ENCODE measurements at regions not wholly inside any gene's neighbourhood (a gene's known extent, or its start where the extent isn't known, plus 50 kb on each side); places are given as distances from the start of the nearest gene placed in this dataset.

DNA sequence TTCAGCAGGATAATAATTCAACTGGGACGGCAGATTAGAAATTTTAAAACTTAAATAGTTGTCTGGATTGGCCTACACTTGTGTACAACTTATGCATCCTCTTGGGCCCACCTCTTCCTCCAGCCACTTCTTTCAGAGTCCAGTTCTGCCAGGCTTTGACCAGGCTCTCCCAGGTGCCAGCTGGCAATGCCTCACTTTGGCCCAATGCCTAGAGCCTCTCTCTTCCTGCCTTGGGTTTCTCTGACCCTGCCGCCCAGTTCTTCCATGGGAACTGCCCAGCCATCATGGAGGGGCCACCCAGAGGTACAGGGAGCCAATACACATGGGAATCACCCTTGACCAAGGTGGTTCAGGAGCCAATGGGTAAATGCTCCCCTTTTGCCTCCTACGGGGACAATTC, 135.5 kb downstream of the IRS1 start:
- no peak for TF ChIP-seq JUND (IDR thresholded peaks at IDR 0.05; ENCODE audit: low read depth)
- peak in 1 of 2 experiments; percentile 18 for DNase-seq (ENCODE audit: low read depth in 1 of 2, low spot score in 1 of 2)
- in situ Hi-C loops (cut with HindIII; ENCODE audit: low pct_unique_long_range_greater_than_20kb, low sequenced_read_pairs), result no loop called here

DNA sequence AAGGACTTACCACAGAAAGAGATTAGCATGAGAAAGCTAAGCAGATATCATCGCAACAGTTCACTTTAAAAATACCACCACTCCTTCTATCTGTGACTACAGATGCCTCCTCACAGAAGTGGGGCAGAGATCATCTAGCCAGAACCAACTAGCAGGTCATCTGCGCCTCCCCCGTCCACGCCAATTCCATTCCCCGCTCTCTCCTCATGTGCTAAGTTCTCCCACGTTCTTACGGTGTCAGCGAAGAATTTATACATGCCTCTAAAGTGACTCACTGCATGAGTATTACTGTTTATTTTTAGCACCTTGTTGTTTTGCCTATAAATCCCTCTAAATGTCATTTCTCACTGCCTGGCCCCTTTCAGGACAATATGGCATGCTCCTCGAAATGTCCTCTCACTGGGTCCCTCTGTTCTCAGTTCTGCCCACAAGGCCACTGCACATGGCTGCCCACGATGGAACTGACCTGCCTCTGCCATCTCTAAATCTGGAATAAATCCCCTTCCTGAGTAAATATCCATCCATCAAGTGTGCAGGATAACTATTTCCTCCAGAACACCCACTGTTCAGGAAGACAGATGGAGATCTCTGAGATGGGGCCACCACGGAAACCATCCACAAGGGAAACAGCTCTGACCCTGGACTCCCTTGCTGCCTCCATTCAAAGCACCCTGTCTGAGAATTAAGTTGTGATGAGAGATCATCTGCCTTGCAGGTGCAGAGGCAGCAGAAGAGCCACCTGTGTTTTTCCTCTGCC, 137.7 kb downstream of the IRS1 start:
- no peak for TF ChIP-seq JUND (IDR thresholded peaks at IDR 0.05; ENCODE audit: low read depth)
- in situ Hi-C loops (cut with HindIII; ENCODE audit: low pct_unique_long_range_greater_than_20kb, low sequenced_read_pairs), result no loop called here
- DNase-seq (ENCODE audit: low read depth in 1 of 2, low spot score in 1 of 2), result no peak

DNA sequence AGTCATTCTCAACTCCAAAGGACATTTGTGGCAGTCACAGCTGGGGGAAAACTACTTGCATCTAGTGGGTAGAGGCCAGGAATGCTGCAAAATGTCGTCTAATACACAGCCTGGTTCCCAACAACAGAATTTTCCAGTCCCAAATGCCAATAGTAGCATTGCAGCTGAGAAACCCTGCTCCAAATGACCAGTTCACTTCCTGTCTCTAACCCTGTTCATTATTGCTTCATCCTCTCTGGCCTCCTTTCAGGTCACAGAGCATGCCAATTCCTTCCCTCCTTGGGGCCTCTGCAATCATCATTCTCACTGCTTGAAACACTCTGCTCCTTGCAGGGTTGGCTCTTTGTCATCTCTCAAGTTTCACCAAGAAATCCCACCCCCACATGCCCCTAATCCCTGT, 139.1 kb downstream of the IRS1 start:
- in situ Hi-C loops (cut with HindIII; ENCODE audit: low pct_unique_long_range_greater_than_20kb, low sequenced_read_pairs), result no loop called here
- DNase-seq (ENCODE audit: low read depth in 1 of 2, low spot score in 1 of 2), result no peak
- TF ChIP-seq JUND (IDR thresholded peaks at IDR 0.05; ENCODE audit: low read depth), result no peak

DNA sequence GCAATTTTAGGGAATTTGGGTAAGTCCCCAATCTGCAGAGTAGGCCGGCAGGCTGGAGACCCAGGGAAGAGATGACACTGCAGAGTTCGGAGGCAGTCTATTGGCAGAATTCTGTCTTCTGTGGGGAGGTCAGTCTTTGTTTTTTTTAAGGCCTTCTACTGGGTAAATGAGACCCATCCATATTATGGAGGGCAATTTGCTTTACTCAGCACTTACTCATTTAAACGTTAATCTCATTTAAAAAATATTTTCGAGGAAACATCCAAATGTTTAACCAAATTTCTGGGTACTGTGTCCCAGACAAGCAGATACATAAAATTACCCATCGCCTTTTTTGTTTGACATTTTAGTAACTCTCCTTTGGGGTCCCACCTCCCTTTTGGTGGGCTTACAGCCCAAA, 139.5 kb downstream of the IRS1 start:
- in situ Hi-C loops (cut with HindIII; ENCODE audit: low pct_unique_long_range_greater_than_20kb, low sequenced_read_pairs), result no loop called here
- TF ChIP-seq JUND (IDR thresholded peaks at IDR 0.05; ENCODE audit: low read depth), result no peak

DNA sequence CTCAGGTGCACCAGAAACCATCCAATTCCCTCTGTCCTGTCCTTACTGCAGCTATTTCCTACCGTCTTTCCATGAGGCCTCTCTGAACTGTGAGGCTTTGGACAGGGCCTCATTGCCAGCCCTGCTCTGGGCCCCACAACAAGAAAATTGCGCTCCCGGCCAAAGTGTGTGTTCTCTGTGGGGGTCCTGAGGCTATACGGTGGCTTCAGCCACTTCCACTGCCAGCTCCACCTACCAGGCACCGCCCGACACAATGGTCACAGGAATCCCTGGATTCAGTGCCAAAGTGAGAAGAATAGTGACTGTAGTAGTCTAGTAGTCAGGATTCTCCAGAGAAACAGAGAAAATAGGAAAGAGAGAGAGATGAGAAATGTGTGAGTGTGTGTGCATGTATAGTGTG, 140.2 kb downstream of the IRS1 start:
- no peak for DNase-seq (ENCODE audit: low read depth in 1 of 2, low spot score in 1 of 2)
- in situ Hi-C loops (cut with HindIII; ENCODE audit: low pct_unique_long_range_greater_than_20kb, low sequenced_read_pairs), result no loop called here
- no peak for TF ChIP-seq JUND (IDR thresholded peaks at IDR 0.05; ENCODE audit: low read depth)

More for the DNA sequence above, 139.5 kb downstream of the IRS1 start:
- DNase-seq (ENCODE audit: low read depth in 1 of 2, low spot score in 1 of 2), result no peak

DNA sequence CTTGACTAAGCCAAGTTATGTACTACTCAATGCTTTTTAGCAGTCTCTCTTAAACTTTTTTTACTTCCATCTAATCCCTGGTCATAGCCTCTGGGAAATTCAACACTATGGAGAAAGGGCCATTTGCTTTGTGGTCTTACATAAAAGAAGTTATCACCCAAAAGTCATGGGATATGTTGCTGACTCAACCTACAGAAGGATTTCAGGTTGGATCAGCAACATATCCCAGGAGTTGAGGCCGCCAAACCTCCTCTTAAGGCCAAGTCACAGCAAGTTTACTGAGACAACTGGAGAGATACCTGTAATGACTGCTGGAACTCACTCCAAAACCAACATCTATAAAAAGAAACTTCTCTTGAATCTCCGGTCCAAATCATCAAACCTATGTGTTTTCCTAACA, 141.1 kb downstream of the IRS1 start:
- DNase-seq (ENCODE audit: low read depth in 1 of 2, low spot score in 1 of 2), result peak in 1 of 2 experiments; percentile 2
- in situ Hi-C loops (cut with HindIII; ENCODE audit: low pct_unique_long_range_greater_than_20kb, low sequenced_read_pairs), result no loop called here
- no peak for TF ChIP-seq JUND (IDR thresholded peaks at IDR 0.05; ENCODE audit: low read depth)

DNA sequence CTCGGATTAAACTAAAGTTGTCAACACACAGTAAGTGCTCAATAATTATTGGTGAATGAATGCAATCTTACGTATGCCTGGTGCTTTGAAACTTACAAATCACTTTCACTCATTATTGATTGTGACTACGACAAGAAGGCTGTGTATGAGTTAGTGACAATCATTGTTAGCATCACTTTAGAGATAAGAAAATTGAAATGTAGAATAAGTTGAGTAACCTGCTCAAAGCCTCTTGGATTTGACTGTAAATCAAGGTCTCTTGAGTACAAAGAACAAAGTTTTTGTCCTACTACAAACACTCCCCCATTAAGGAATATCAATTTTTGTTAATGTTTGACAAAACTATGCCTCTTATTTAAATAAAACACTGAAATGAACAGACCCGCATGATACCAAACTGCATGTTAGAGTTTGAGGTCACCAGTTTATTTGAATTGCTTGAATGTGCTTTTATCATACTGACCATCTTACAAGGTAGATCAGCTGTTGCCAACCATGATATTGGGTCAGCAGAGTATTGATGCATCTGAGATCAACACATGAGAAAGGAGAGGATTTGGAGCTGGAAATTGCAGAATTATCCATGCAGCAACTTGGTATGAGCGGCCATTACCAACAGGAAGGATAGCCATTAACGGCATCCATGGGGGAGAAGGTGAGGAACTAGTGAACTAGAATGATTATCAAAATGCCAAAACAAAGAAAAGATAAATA, 142.1 kb downstream of the IRS1 start:
- TF ChIP-seq JUND (IDR thresholded peaks at IDR 0.05; ENCODE audit: low read depth), result no peak
- DNase-seq (ENCODE audit: low read depth in 1 of 2, low spot score in 1 of 2), result no peak
- in situ Hi-C loops (cut with HindIII; ENCODE audit: low pct_unique_long_range_greater_than_20kb, low sequenced_read_pairs), result no loop called here

DNA sequence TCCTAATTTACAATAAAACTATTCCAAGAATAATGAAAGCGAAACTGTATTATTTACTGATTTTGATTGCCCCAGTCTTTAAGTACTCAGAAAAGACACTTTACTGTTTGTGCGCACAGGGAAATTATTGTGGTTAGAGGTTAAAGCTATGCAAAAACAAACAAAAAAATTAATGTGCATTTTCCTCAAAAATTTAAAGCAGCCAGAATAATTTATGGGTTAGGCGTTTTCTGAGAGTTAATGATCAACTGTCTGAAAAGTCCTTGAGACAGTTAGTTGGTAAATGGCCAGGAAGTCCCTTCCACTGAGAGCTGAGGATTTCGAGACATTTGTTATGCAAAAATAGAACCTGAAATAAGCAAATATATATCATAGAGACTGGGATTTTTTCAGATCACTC, 143.3 kb downstream of the IRS1 start:
- no peak for TF ChIP-seq JUND (IDR thresholded peaks at IDR 0.05; ENCODE audit: low read depth)
- in situ Hi-C loops (cut with HindIII; ENCODE audit: low pct_unique_long_range_greater_than_20kb, low sequenced_read_pairs), result no loop called here
- no peak for DNase-seq (ENCODE audit: low read depth in 1 of 2, low spot score in 1 of 2)

DNA sequence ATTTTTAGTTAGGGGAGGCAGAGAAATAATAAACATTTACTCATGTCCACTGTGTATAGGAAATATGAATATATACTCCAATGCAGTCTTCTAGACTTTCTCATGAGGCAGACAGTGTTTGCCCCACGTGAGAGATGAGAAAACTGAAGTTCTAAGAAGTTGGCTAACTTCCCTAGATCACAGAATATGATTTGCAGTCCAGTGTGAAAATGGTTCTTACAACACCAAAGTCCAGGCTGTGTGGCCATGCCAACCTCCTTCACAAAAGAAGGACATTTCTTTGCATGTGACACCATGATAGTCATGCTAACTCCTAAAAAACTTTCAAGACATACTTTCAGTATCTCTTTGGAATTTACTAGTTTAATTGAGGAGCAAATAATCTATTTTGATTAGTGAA, 143.7 kb downstream of the IRS1 start:
- in situ Hi-C loops (cut with HindIII; ENCODE audit: low pct_unique_long_range_greater_than_20kb, low sequenced_read_pairs), result no loop called here
- DNase-seq (ENCODE audit: low read depth in 1 of 2, low spot score in 1 of 2), result no peak
- no peak for TF ChIP-seq JUND (IDR thresholded peaks at IDR 0.05; ENCODE audit: low read depth)

DNA sequence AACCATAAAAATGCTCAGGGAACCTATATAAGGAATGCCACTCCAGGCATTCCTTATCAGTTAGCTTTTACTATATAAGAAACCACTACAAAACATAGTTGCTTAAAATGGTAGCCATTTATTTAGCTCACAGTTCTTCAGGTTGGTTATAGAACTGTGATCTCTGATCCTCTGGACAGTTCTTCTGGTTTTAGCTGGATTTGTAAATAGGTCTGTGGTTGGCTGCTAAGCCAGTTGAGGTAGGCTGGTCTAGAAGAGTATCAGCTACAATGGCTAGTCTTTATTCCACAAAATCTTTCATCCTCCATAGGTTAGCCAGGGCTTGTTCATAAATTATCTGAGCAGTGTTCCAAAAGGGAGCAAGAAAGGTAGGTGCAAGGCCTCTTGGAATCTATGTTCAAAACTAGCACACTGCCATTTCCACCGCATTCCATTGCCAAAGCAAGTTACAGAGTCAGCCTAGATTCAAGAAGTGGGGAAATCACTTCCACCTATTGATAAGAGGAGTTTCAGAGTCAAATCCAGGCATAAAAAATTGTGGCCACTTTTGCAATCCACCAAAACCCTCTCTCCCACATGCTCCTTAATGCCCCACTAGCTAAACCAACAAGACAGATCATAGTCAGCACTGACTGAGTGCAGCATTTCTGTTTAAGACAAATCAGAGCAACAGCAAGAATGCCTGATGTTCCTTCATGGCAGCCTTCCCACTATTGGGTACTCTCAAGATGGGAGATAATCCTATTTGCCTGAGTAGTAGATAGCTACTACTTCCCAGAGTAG, 146.4 kb downstream of the IRS1 start:
- in situ Hi-C loops (cut with HindIII; ENCODE audit: low pct_unique_long_range_greater_than_20kb, low sequenced_read_pairs), result no loop called here
- TF ChIP-seq JUND (IDR thresholded peaks at IDR 0.05; ENCODE audit: low read depth), result no peak
- no peak for DNase-seq (ENCODE audit: low read depth in 1 of 2, low spot score in 1 of 2)

DNA sequence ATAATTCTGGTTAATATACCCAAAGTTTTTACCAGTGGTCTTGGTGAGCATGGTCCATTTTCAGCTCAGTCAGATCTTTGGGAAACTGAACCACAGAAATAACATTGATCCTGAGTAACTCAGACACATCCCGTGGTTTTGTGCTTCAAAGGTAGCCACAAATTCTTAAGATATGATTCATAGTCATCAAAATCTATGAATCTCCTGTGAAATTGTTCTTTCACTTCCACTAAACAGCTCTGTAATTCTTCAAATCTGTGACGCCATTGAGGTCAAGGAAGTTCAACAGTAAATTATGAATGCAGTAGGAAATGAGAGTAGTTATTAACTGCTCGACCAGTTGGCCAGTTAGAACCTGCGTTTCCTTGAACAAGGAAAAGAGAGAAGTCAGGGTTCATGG, 147.3 kb downstream of the IRS1 start:
- in situ Hi-C loops (cut with HindIII; ENCODE audit: low pct_unique_long_range_greater_than_20kb, low sequenced_read_pairs), result no loop called here
- no peak for TF ChIP-seq JUND (IDR thresholded peaks at IDR 0.05; ENCODE audit: low read depth)
- no peak for DNase-seq (ENCODE audit: low read depth in 1 of 2, low spot score in 1 of 2)

DNA sequence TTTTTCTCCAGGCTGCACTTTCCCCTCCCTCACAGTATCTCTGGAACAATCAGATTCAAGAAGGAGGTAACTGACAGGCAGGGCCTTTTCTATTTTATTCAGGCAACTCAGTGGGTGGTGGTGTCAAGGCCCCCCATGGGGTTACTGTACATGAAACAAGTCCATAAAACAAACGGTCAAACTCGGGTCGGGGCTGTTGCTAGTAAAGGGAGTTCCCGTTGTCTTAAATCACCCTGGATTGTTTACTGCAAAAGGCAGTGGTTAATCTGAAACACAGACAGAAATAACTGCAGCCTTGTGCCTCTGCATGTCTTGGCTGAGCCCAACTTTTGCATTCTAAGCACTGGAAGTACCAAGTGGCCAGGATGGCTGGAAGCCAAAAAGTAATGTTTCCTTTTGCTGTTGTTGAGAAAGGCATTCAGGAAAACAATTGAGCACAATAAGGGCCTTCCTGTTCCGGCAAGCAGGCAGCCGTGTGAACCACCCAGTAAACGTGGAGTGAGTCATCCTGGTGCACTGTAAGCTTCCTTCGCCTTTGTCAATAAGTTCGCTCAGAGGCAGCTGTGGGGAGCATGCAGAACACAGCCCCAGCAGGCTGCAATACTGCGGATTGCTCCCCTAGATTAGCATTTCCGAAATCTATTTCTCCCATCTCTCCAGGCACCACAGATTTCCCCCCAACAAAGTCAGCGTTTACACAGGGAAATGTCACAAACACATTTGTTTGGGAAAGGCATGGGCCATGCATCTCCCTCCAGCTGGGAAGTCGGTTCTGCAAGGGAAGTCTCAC, 149.6 kb downstream of the IRS1 start:
- no peak for TF ChIP-seq JUND (IDR thresholded peaks at IDR 0.05; ENCODE audit: low read depth)
- DNase-seq (ENCODE audit: low read depth in 1 of 2, low spot score in 1 of 2), result peak in 1 of 2 experiments; percentile 22
- in situ Hi-C loops (cut with HindIII; ENCODE audit: low pct_unique_long_range_greater_than_20kb, low sequenced_read_pairs), result no loop called here

Measured in T47D (cell line).